IMR-90 (cell line): ENCODE measurements at regions not wholly inside any gene's neighbourhood (a gene's known extent, or its start where the extent isn't known, plus 50 kb on each side); places are given as distances from the start of the nearest gene placed in this dataset.

Experiments
- ATAC-seq: fragments of 200-7000 bp; cut with Tn5 transposase; 2 replicates; pipeline ENCODE4 v1.9.1; 2020; ENCODE audit warnings: low read depth, mild to moderate bottlenecking, moderate library complexity
- BruUV-seq: library from RNA; stranded (reverse); fragments of 400-500 nt; replicated peaks from 2 replicates; lab custom pipeline; 2021; lab: Mats Ljungman, UMichigan
- CTCF ChIA-PET: fragments of 300-600 bp; formaldehyde crosslinking; extraction: SDS; loops from one replicate; lab custom pipeline; 2021; ENCODE audit warnings: antibody characterized with exemption; lab: Yijun Ruan, JAX
- POLR2A ChIA-PET: fragments of 300-600 bp; sonication (Branson Sonifier 250); formaldehyde crosslinking; loops from one replicate; lab custom pipeline; 2022; ENCODE audit warnings: antibody characterized with exemption; ENCODE audit not compliant: unreplicated experiment; lab: Charles Lee
- DNase-seq: peaks from one replicate; pipeline ENCODE4 v3.0.0; 2013
- H2AFZ ChIP-seq: replicated peaks from 2 replicates; pipeline ENCODE3; 2013; ENCODE audit warnings: low read length, mild to moderate bottlenecking; ENCODE audit not compliant: poor library complexity
- H2AK5ac ChIP-seq: 2 replicates; pipeline ENCODE4 v1.6.1; 2013; ENCODE audit warnings: low read depth, low read length, inconsistent platforms
- H2AK9ac ChIP-seq: replicated peaks from 2 replicates; pipeline ENCODE3; 2013; ENCODE audit warnings: mild to moderate bottlenecking, low read depth, low read length, moderate library complexity; ENCODE audit not compliant: poor library complexity
- H2BK120ac ChIP-seq: 2 replicates; pipeline ENCODE4 v1.6.1; 2013; ENCODE audit warnings: low read depth, low read length, inconsistent platforms
- H2BK15ac ChIP-seq: 3 replicates; pipeline ENCODE4 v1.6.1; 2013; ENCODE audit warnings: low read depth, low read length, inconsistent platforms
- H2BK20ac ChIP-seq: 2 replicates; pipeline ENCODE4 v1.6.1; 2013; ENCODE audit warnings: low read depth, mild to moderate bottlenecking, inconsistent platforms, low read length, moderate library complexity
- H2BK5ac ChIP-seq: 2 replicates; pipeline ENCODE4 v1.6.1; 2013; ENCODE audit warnings: mild to moderate bottlenecking, low read depth, low read length, inconsistent platforms; ENCODE audit not compliant: poor library complexity, severe bottlenecking
- H3K14ac ChIP-seq: replicated peaks from 2 replicates; pipeline ENCODE4 v1.6.1; 2013; ENCODE audit warnings: low read depth, low read length, inconsistent platforms
- H3K18ac ChIP-seq: 2 replicates; pipeline ENCODE4 v1.6.1; 2013; ENCODE audit warnings: low read depth, low read length, control low read depth
- H3K23ac ChIP-seq: 2 replicates; pipeline ENCODE4 v1.6.1; 2013; ENCODE audit warnings: low read depth, low read length, inconsistent platforms
- H3K27ac ChIP-seq: 2 replicates; pipeline ENCODE4 v1.5.1; 2013; ENCODE audit warnings: mild to moderate bottlenecking, control low read depth, low read length; ENCODE audit not compliant: insufficient read depth
- H3K27me3 ChIP-seq: 2 replicates; pipeline ENCODE4 v1.6.1; 2013; ENCODE audit warnings: low read length; ENCODE audit not compliant: control insufficient read depth, insufficient read depth
- H3K36me3 ChIP-seq: 2 replicates; pipeline ENCODE4 v1.6.1; 2013; ENCODE audit warnings: low read length, mixed read lengths; ENCODE audit not compliant: control insufficient read depth, insufficient read depth
- H3K4ac ChIP-seq: 2 replicates; pipeline ENCODE4 v1.6.1; 2013; ENCODE audit warnings: low read depth, low read length, inconsistent platforms
- H3K4me1 ChIP-seq: 2 replicates; pipeline ENCODE4 v1.6.1; 2013; ENCODE audit warnings: low read length, mixed read lengths; ENCODE audit not compliant: control insufficient read depth, insufficient read depth
- H3K4me2 ChIP-seq: 2 replicates; pipeline ENCODE4 v1.6.1; 2013; ENCODE audit warnings: low read depth, mild to moderate bottlenecking, control low read depth, low read length, moderate library complexity
- H3K4me3 ChIP-seq: 2 replicates; pipeline ENCODE4 v1.5.1; 2013; ENCODE audit warnings: low read depth, mild to moderate bottlenecking, control low read depth, low read length, moderate library complexity; ENCODE audit not compliant: insufficient read depth
- H3K56ac ChIP-seq: 2 replicates; pipeline ENCODE4 v1.6.1; 2013; ENCODE audit warnings: low read length, inconsistent platforms; ENCODE audit not compliant: insufficient read depth; ENCODE audit errors: extremely low read depth
- H3K79me1 ChIP-seq, 2 experiments: 2 replicates each; pipeline ENCODE4 v1.6.1; 2013; ENCODE audit warnings: low read length in 2 of 2, inconsistent platforms in 1 of 2, low read depth in 1 of 2
- H3K9ac ChIP-seq: 2 replicates; pipeline ENCODE4 v1.6.1; 2013; ENCODE audit warnings: low read depth, low read length, control low read depth
- H3K9me1 ChIP-seq: 2 replicates; pipeline ENCODE4 v1.6.1; 2013; ENCODE audit warnings: low read length, inconsistent platforms; ENCODE audit not compliant: insufficient read depth
- H3K9me3 ChIP-seq: 2 replicates; pipeline ENCODE4 v1.6.1; 2013; ENCODE audit warnings: low read length; ENCODE audit not compliant: control insufficient read depth, insufficient read depth
- H4K20me1 ChIP-seq: 2 replicates; pipeline ENCODE4 v1.6.1; 2013; ENCODE audit warnings: low read length, inconsistent platforms; ENCODE audit not compliant: insufficient read depth
- H4K5ac ChIP-seq: 2 replicates; pipeline ENCODE4 v1.6.1; 2013; ENCODE audit warnings: mild to moderate bottlenecking, low read depth, low read length, control low read depth
- H4K8ac ChIP-seq, 2 experiments: 2 replicates each; pipeline ENCODE4 v1.6.1; 2013; ENCODE audit warnings: low read depth in 2 of 2, low read length in 2 of 2, control low read depth in 1 of 2, inconsistent platforms in 1 of 2
- H4K91ac ChIP-seq: 2 replicates; pipeline ENCODE4 v1.6.1; 2013; ENCODE audit warnings: low read depth, low read length, inconsistent platforms; ENCODE audit not compliant: insufficient read depth
- BHLHE40 ChIP-seq: fragments of 150-350 bp; IDR thresholded peaks from 2 replicates; pipeline ENCODE4 v1.6.1; 2016; ENCODE audit warnings: mild to moderate bottlenecking, low read depth, low read length
- CEBPB ChIP-seq: IDR thresholded peaks from 2 replicates; pipeline ENCODE4 v1.6.1; 2012; ENCODE audit warnings: low read depth, low read length, improper control_type of control experiment
- FOS ChIP-seq: fragments of 150-350 bp; IDR thresholded peaks from 2 replicates; pipeline ENCODE4 v1.6.1; 2016; ENCODE audit warnings: low read depth, low read length
- MAZ ChIP-seq: IDR thresholded peaks from 2 replicates; pipeline ENCODE4 v1.6.1; 2012; ENCODE audit warnings: low read depth, mild to moderate bottlenecking, low read length, improper control_type of control experiment, moderate library complexity, borderline replicate concordance
- MXI1 ChIP-seq: IDR thresholded peaks from 2 replicates; pipeline ENCODE4 v1.6.1; 2012; ENCODE audit warnings: low read depth, mild to moderate bottlenecking, low read length, moderate library complexity, borderline replicate concordance
- POLR2A ChIP-seq: IDR thresholded peaks from 2 replicates; pipeline ENCODE4 v1.6.1; 2012; ENCODE audit warnings: mild to moderate bottlenecking, low read depth, low read length
- RCOR1 ChIP-seq: IDR thresholded peaks from 2 replicates; pipeline ENCODE4 v1.6.1; 2012; ENCODE audit warnings: mild to moderate bottlenecking, low read length, improper control_type of control experiment; ENCODE audit not compliant: insufficient replicate concordance
- RFX5 ChIP-seq: IDR thresholded peaks from 2 replicates; pipeline ENCODE4 v1.8.0; 2012; ENCODE audit warnings: low read depth, mild to moderate bottlenecking, low read length, moderate library complexity
- SMC3 ChIP-seq: fragments of 150-350 bp; IDR thresholded peaks from 2 replicates; pipeline ENCODE4 v1.6.1; 2016; ENCODE audit warnings: low read depth, mild to moderate bottlenecking, antibody characterized with exemption, low read length, moderate library complexity
- USF2 ChIP-seq: fragments of 150-350 bp; IDR thresholded peaks from 2 replicates; pipeline ENCODE4 v1.6.1; 2017; ENCODE audit warnings: mild to moderate bottlenecking, antibody characterized with exemption, low read length, low read depth
- WGBS, 2 experiments: methylation state at CpG; one replicate each; pipeline versions ENCODE4 v1.1.5 to v1.1.7; 2013; ENCODE audit warnings: missing lambda C conversion rate in 2 of 2; ENCODE audit not compliant: insufficient read length in 1 of 2; ENCODE audit errors: extremely low coverage in 2 of 2; 5-methylcytosine and 5-hydroxymethylcytosine counted together
- dilution Hi-C: fragments of 300-500 bp; cut with HindIII; formaldehyde crosslinking; loops from one replicate; pipeline ENCODE4 v1.14.3; 2018; ENCODE audit warnings: low sequenced_read_pairs; ENCODE audit not compliant: unreplicated experiment
- in situ Hi-C: fragments of 300-500 bp; cut with MboI; formaldehyde crosslinking; loops from 3 replicates; pipeline ENCODE4 v1.14.3; 2019; ENCODE audit warnings: low sequenced_read_pairs, inconsistent platforms, mixed read lengths
- intact Hi-C: fragments of 100-400 bp; cut with micrococcal nuclease; formaldehyde crosslinking; loops from 2 replicates; pipeline ENCODE4 v1.10.0; 2022

GRCh38 chr2:220496513-220496912 lies 869.1 kb downstream of the SLC4A3 start:
- Histone ChIP-seq H3K27me3 (no peaks in the 10 kb centered on the region), H2AFZ (no peak overlapping the region), H4K5ac (no peak overlapping the region), H2BK5ac (no peak overlapping the region), H3K4me1 (peaks cover 6% of the 10 kb centered on the region; the same call in 1 of the 2 replicates), H3K9ac (no peak overlapping the region), H3K4me2 (no peak overlapping the region), H2AK5ac (no peak overlapping the region), H3K9me1 (0 out of 2 replicates have a peak, but pooled peaks cover 2% of the 10 kb centered on the region), H2BK120ac (no peak overlapping the region), H3K9me3 (peaks cover 3% of the 10 kb centered on the region; the same call in 1 of the 2 replicates), H4K8ac (no peak overlapping the region), H3K4me3 (no peak overlapping the region), H3K4ac (no peak overlapping the region), H3K36me3 (no peaks in the 10 kb centered on the region), H3K23ac (no peak overlapping the region), H2AK9ac (no peak overlapping the region), H3K14ac (no peak overlapping the region), H4K91ac (no peak overlapping the region), H3K18ac (no peak overlapping the region), H4K20me1 (no peaks in the 10 kb centered on the region), H2BK15ac (no peak overlapping the region), H2BK20ac (no peak overlapping the region), H3K79me1 (no peaks in the 10 kb centered on the region), H3K56ac (no peak overlapping the region), H3K27ac (no peak overlapping the region)
- dilution Hi-C loops = no loop called here
- 100% methylated on average over 1 of the region's 3 CpGs; no CpG with 5 or more reads in 1 of the 2 experiments for WGBS, 2 experiments
- ChIA-PET CTCF (no interaction called here), POLR2A (no interaction called here)
- DNase-seq = no peak
- TF ChIP-seq FOS (no peak), USF2 (no peak), BHLHE40 (no peak), POLR2A (no peak), CEBPB (no peak), MXI1 (no peak), RCOR1 (no peak), MAZ (no peak), RFX5 (no peak), SMC3 (no peak)
- no TSS peak for BruUV-seq
- intact Hi-C loops = no loop called here
- in situ Hi-C loops = no loop called here
- no peak for ATAC-seq
